Right lobe of liver (tissue), 4 donors: ENCODE measurements at regions not wholly inside any gene's neighbourhood (a gene's known extent, or its start where the extent isn't known, plus 50 kb on each side); places are given as distances from the start of the nearest gene placed in this dataset.

ENCODE experiments used
- POLR2A ChIP-seq: fragments of 450-650 bp; IDR thresholded peaks from one replicate; pipeline ENCODE4 v1.6.1; 2017; ENCODE audit warnings: antibody characterized with exemption, mild to moderate bottlenecking
- TF ChIP-seq, protein P1 (sequence below), 4 donors: fragments of 200-600 bp in 3 of 4; fragments of 450-650 bp in 1 of 4; IDR thresholded peaks; one replicate each; pipeline versions ENCODE4 v1.5.1 to v1.8.0; 2016 to 2022; ENCODE audit warnings: antibody characterized with exemption in 4 of 4, mild to moderate bottlenecking in 2 of 4
- donor health status: DM: no; HTN: no; CAD: no.
- donor health status: DM: no; HTN: no; CAD: no.
- donor health status: DM: no; HTN: yes; CAD: no.

GRCh38 chr11:127061947-127062346, 61.4 kb upstream of the KIRREL3 start:
- TF ChIP-seq, protein P1, sequence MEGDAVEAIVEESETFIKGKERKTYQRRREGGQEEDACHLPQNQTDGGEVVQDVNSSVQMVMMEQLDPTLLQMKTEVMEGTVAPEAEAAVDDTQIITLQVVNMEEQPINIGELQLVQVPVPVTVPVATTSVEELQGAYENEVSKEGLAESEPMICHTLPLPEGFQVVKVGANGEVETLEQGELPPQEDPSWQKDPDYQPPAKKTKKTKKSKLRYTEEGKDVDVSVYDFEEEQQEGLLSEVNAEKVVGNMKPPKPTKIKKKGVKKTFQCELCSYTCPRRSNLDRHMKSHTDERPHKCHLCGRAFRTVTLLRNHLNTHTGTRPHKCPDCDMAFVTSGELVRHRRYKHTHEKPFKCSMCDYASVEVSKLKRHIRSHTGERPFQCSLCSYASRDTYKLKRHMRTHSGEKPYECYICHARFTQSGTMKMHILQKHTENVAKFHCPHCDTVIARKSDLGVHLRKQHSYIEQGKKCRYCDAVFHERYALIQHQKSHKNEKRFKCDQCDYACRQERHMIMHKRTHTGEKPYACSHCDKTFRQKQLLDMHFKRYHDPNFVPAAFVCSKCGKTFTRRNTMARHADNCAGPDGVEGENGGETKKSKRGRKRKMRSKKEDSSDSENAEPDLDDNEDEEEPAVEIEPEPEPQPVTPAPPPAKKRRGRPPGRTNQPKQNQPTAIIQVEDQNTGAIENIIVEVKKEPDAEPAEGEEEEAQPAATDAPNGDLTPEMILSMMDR (IDR thresholded peaks at IDR 0.05): no peak
- TF ChIP-seq POLR2A: no peak
